ENCODE measurements at regions not wholly inside any gene's neighbourhood (a gene's known extent, or its start where the extent isn't known, plus 50 kb on each side); places are given as distances from the start of the nearest gene placed in this dataset.
"Not testable (repeated sequence)": the region's sequence is repeated elsewhere in the genome, so short reads cannot be mapped to it uniquely, and the experiment has no call there.

DNA sequence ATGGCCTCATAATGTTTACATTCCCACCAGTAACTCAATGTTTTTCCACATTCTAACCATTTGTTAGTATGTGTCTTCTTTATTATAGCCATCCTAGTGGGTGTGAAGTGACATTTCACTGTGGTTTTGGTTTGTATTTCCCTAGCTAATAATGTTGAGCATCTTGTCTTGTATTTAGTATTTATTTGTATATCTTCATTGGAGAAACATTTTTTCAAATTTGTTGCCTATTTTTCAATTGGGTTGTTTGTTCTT is 144.8 kb upstream of the NBPF19 start:
- TF ChIP-seq, protein P1, sequence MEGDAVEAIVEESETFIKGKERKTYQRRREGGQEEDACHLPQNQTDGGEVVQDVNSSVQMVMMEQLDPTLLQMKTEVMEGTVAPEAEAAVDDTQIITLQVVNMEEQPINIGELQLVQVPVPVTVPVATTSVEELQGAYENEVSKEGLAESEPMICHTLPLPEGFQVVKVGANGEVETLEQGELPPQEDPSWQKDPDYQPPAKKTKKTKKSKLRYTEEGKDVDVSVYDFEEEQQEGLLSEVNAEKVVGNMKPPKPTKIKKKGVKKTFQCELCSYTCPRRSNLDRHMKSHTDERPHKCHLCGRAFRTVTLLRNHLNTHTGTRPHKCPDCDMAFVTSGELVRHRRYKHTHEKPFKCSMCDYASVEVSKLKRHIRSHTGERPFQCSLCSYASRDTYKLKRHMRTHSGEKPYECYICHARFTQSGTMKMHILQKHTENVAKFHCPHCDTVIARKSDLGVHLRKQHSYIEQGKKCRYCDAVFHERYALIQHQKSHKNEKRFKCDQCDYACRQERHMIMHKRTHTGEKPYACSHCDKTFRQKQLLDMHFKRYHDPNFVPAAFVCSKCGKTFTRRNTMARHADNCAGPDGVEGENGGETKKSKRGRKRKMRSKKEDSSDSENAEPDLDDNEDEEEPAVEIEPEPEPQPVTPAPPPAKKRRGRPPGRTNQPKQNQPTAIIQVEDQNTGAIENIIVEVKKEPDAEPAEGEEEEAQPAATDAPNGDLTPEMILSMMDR (IDR thresholded peaks at IDR 0.05; ENCODE audit: insufficient read depth, low read length, poor library complexity, severe bottlenecking), result not testable (repeated sequence)
- not testable (repeated sequence) for TF ChIP-seq EZH2phosphoT487 (conservative IDR thresholded peaks at IDR 0.05; ENCODE audit: low read length)
